DMS79 (cell line): ENCODE measurements at regions not wholly inside any gene's neighbourhood (a gene's known extent, or its start where the extent isn't known, plus 50 kb on each side); places are given as distances from the start of the nearest gene placed in this dataset.

ENCODE experiments used
- DNase-seq: peaks from one replicate; lab custom pipeline; 2025; lab: John Stamatoyannopoulos, UW

- DNase-seq = no peak
These were observed 718.9 kb upstream of the FANCL start for GRCh38 chr2:58959996-58960395.

- no peak for DNase-seq
These were observed 716.2 kb upstream of the FANCL start for GRCh38 chr2:58957188-58957840.

- DNase-seq = no peak
These were observed 713.8 kb upstream of the FANCL start for GRCh38 chr2:58954880-58955385.

DNA sequence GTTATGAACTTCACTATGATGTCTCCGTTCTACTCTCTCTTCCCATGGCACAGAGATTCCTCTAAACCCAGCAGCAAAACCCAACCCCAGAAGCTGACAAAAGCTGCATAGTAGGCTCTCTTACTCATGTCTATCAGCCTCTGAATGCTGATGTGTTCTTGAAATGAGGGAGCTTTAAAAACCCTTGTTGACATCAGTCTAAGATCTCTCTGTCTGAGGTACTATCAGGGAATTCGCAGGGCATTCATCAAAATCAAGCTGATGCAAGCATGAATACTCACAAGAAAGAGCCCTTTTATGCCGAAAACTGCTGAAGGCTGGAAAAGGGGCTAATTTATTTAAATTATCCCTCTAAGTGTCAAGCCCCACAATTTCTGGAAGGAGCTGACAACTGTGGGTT lies 710.6 kb upstream of the FANCL start:
- DNase-seq = no peak

GRCh38 chr2:58950795-58951462 lies 709.8 kb upstream of the FANCL start:
- no peak for DNase-seq

GRCh38 chr2:58939388-58939787 lies 698.3 kb upstream of the FANCL start:
- DNase-seq = no peak

GRCh38 chr2:58938988-58939387 lies 697.9 kb upstream of the FANCL start:
- DNase-seq = no peak

- no peak for DNase-seq
These were observed 691.7 kb upstream of the FANCL start for GRCh38 chr2:58932801-58933200.

DNA sequence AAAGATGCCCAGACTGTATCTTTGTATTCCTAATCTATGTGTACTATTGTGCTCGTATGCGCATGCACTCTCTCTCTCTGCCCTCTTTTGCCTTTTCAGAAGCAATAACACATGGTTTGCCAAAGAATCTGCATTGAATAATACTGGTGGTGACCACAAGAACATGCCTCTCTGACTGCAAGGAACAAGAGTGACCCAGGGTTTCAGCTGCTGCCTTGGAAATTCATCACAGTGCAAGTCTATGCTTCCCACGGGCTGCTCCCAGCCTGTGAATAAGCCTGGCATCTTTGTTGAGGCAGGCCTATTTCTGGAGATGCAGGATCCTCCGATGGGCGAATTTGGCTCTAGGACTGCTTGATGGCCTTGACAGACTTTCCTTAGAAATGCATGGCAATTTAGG lies 689.4 kb upstream of the FANCL start:
- no peak for DNase-seq

DNA sequence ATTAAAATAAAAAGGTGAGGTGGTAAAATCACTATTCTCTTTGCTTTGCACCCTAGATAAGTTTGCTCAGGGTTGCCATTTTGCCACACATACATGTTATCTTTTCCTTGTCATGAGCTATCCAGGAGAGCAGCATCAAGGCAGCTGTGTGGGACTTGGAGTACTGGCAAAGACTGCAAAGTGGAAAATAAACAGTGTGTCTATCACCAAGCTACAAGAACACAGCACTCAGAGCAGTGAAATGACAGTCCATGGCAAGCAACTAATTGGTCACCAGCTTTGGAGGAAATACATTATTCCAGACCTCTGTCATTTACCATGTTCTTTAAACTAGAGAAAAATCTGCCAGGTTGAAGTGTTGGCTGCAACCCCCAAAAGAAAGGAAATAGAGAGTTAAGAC lies 687.8 kb upstream of the FANCL start:
- no peak for DNase-seq

- no peak for DNase-seq
These were observed 687.3 kb upstream of the FANCL start for GRCh38 chr2:58928391-58928790.

GRCh38 chr2:58926112-58926511 lies 685.0 kb upstream of the FANCL start:
- DNase-seq = no peak

DNA sequence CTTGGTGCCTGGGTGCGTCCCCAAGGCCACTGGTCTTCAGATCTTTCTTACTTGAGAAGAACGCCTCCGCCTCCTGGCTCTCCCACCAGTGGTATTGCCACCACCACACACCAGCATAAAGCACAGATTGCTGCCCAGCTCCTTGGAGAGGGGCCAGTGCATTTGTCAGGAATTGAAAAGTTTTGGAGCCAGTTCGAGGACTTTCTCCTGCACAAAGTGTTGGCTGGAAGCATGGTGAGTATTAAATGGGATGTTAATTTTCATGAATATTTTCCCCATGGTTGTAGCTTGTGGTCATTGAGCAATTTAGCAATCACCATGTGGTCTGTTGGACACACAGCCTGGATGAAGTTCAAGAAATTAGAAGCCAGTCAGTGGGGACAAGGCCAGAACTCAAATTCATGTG lies 684.6 kb upstream of the FANCL start:
- DNase-seq = no peak

DNA sequence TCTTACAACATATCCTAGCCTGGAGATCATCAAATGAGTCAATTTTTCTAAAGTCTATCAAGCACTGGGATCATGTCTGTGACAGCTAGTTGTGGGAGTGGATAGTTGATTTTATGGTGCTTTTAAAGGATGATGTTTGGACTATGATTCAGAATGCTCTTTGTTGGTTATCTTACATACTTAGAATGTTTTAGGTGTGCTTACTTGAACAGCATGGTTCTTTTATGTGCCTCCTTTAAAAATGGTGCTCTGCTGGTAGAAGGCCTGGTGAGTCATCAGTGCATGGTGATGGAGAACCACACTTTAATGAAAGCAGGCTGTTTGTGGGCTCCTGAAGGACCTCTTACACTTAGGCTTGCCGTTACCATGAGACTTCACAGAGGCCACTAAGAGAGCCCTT lies 682.7 kb upstream of the FANCL start:
- peak; percentile 88 for DNase-seq

- DNase-seq = no peak
These were observed 681.1 kb upstream of the FANCL start for GRCh38 chr2:58922245-58922644.

DNA sequence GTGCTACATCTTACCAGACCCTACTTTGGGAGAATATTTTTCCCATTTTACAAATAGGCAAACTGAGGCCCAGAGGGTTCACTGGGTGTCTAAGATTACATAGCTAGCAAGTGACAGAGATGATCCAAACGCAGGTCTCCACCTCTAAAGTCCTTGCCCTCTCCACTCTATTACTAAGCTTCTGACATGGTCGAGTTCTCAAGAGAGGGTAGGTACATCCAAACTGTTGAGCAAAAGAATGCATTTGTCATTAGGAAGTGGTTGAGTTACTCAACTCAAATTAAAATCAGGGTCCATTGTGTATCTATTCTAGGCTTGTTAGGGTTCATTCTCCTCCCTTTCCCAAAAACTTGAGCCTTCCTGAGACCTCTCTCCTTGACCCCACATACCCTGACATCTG lies 680.6 kb upstream of the FANCL start:
- no peak for DNase-seq

DNA sequence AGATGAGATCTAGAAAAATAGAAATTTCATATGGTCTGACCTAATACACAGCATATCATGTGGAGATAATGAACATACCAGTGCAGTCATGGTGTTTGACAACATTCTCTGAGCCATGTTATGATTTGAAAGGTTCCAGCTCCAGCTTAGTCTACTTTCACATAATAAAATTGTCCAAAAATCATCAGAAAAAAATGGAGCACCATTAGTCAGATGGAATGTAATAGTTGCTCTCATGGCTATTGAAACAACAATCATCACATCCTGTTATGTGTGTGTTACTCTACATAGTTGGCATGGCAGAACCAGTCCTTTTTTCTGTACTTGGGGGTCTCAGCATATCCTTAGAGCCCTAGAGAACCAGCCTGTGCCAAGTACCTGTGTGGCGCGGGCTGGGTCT lies 678.9 kb upstream of the FANCL start:
- DNase-seq = no peak

GRCh38 chr2:58919316-58919715 lies 678.2 kb upstream of the FANCL start:
- DNase-seq = no peak

DNA sequence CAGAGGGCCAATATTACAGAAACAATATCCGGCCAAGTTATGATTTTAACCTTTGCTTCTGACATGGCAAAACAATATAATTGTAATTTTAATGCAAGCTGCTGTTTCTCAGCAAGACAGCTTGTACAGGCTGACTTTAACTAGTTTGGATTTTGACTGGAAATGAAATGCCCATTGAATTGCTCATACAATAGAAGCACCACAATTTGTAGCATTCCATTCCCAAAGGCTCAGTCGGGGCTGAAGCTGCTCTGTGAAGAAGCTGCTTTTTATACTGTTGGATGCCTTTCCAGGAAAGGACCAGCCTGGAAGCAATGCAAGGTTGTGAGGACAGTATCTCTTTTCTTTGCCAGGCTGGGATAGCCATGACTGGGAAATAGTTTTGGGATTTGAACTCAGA lies 677.0 kb upstream of the FANCL start:
- no peak for DNase-seq

DNA sequence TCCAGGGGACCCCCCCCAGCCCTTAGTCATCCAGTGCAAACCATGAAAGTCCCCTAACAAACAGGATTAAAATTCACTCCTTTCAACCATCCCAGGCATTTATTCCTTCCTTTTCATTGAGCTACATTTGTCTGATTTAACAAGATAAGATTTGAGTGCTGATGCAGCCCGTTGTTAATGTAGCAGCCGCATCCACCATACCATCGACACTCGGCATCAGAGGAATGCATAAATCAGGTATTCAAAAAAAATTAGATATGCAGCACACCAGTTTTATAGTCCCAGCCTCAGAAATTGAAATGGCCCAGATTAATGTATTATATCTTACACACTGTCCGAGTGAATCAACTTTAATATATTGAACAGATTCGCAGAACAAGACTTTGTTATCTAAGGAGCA lies 676.5 kb upstream of the FANCL start:
- no peak for DNase-seq

DNA sequence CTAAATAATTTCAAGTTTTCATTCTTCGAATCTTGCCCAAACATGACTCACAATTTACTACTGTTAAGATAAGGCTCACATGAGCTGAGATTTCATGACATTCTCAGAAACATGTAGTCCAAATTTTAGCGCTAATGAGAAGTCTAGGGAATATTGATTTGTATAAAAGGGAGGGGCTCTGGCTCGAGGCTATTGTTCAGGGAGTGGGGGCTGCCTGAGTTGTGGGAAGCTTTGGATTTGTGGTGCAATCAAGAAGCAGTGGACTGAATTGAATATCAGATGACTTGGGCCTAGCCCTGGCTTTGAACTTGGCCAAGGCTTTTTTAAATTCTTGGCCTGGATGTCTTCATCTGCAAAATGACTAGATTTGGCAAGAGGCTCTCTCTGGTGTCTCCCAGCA lies 674.9 kb upstream of the FANCL start:
- no peak for DNase-seq

DNA sequence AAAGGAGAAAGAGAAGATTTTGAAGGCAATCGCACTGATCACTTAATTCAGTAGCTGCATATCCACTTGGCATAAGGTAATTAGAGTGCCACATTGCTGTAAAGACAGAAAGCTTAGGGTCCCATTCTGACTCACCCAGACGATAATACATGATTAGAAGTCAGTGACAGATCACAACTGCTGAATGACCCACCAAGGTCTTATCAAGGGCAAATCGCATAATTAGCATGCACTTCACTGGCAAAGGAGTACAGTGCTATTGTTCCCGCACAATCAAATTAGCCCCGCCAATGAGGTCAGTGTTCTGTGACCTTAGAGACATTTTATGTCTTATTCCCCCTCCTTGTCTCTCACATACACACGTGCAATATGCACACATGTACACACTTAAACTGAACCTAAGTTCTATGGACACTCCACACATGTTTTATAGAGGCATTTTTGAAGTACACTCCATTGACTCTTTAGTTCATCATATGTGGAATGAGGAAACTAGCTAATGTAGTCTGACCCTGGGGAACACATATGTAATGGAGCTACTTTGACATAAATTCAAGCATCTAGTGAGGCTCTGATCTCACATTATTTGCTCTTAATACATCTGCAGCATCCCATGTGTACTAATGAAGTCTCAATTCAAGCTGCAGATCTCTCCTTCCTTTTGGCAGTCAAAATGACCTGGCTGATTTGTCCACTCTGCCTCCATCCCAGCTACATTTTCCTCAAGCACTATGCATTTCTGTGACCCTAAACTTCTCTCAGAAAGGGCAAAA lies 673.8 kb upstream of the FANCL start:
- DNase-seq = peak; percentile 49

GRCh38 chr2:58913082-58913726 lies 672.1 kb upstream of the FANCL start:
- DNase-seq = no peak
